ENCODE measurements at regions not wholly inside any gene's neighbourhood (a gene's known extent, or its start where the extent isn't known, plus 50 kb on each side); places are given as distances from the start of the nearest gene placed in this dataset.
"Not testable (repeated sequence)": the region's sequence is repeated elsewhere in the genome, so short reads cannot be mapped to it uniquely, and the experiment has no call there.

GRCh38 chrX:1140236-1140681 is 72.2 kb downstream of the CRLF2 start:
- DNase-seq (ENCODE audit: low spot score) = no peak

GRCh38 chrX:1139185-1139500 is 73.3 kb downstream of the CRLF2 start:
- DNase-seq (ENCODE audit: low spot score) = no peak

DNA sequence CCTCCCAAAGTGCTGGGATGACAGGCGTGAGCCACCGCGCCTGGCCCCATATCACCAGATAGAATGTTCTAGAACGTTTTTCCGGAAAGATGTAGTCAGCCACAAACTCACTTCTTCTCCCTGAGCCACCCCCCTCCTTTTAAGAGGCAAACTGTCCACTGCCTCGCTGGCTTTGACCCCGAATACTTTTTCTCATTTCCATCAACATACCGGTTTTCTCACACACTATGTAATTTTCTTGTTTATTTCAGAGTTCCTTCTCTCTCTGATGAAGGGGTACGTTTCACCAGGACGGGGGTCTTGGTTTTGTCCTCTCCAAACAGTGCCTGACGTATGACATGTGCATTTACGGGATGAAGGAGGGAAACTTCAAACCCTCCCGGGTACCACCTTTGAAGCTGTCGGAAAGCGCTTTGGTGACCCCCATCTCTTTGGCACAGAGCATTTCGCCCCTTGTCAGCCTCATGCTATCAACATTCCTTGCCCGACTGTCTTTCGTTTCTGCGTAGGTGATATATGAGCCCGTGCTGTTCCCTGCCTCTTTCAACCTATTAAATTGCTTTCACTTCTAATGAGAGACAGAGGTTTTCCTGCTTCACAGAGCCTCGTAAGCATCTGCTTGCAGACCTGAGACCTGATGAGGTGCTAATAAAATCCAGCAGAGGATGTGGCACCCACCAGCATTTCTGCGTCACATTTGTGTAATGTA is 73.8 kb downstream of the CRLF2 start:
- no peak for DNase-seq (ENCODE audit: low spot score)

GRCh38 chrX:1137531-1137930 is 74.9 kb downstream of the CRLF2 start:
- no peak for DNase-seq (ENCODE audit: low spot score)

GRCh38 chrX:1136582-1136981 is 75.9 kb downstream of the CRLF2 start:
- not testable (repeated sequence) for DNase-seq (ENCODE audit: low spot score)

GRCh38 chrX:1134976-1135375 is 77.5 kb downstream of the CRLF2 start:
- no peak for DNase-seq (ENCODE audit: low spot score)

DNA sequence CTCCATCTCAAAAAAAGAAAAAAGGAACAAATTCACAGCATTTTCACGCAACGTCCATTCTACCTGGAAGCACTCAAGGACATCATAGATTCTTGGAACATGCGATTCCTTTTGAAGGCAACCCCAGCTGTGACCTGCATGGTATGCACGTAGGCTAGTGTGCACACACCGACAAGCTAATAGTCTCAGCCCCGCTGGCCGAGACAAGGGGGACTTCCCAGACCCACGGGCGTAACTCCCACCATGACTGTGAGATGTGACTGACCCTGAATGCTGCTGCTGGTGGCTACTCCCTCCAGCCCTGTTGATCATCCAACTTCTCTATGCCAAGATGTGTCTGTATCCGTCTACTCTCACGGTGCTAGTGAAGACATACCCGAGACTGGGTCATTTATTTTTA is 78.3 kb downstream of the CRLF2 start:
- DNase-seq (ENCODE audit: low spot score) = no peak

DNA sequence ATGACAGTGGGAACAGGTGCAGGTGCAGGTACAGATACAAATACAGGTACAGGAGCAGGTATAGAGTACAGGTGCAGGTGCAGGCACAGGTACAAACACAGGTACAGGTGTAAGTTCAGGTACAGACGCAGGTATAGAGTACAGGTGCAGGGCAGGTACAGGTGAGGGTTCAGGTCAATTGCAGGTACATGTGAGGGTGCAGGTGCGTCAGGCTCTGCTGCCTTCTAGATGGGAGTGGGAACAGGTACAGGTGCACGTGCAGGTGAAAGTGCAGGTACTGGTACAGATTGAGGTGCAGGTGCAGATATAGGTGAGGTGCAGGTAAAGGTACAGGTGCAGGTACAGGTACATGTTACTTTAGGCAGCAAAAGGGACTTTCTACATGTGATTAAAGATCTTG is 85.7 kb downstream of the CRLF2 start:
- no peak for DNase-seq (ENCODE audit: low spot score)

GRCh38 chrX:1124531-1124930 is 87.9 kb downstream of the CRLF2 start:
- DNase-seq (ENCODE audit: low spot score) = no peak

- not testable (repeated sequence) for DNase-seq (ENCODE audit: low spot score)
These were observed 89.6 kb downstream of the CRLF2 start for GRCh38 chrX:1122851-1123250.

GRCh38 chrX:1119275-1119674 is 93.2 kb downstream of the CRLF2 start:
- no peak for DNase-seq (ENCODE audit: low spot score)

GRCh38 chrX:1118572-1119199 is 93.8 kb downstream of the CRLF2 start:
- DNase-seq (ENCODE audit: low spot score) = no peak

DNA sequence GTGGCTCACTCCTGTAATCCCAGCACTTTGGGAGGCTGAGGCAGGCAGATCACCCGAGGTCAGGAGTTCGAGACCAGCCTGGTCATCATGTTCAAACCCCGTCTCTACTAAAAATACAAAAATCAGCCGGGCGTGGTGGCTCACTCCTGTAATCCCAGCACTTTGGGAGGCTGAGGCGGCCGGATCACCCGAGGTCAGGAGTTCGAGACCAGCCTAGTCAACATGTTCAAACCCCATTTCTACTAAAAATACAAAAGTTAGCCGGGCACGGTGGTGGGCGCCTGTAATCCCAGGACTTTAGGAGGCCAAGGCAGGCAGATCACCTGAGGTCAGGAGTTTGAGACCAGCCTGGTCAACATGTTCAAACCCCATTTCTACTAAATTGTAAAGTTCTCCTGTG is 97.0 kb downstream of the CRLF2 start:
- not testable (repeated sequence) for DNase-seq (ENCODE audit: low spot score)

- DNase-seq (ENCODE audit: low spot score) = no peak
These were observed 100.1 kb downstream of the CRLF2 start for GRCh38 chrX:1112321-1112720.

- no peak for DNase-seq (ENCODE audit: low spot score)
These were observed 100.7 kb downstream of the CRLF2 start for GRCh38 chrX:1111601-1112300.

DNA sequence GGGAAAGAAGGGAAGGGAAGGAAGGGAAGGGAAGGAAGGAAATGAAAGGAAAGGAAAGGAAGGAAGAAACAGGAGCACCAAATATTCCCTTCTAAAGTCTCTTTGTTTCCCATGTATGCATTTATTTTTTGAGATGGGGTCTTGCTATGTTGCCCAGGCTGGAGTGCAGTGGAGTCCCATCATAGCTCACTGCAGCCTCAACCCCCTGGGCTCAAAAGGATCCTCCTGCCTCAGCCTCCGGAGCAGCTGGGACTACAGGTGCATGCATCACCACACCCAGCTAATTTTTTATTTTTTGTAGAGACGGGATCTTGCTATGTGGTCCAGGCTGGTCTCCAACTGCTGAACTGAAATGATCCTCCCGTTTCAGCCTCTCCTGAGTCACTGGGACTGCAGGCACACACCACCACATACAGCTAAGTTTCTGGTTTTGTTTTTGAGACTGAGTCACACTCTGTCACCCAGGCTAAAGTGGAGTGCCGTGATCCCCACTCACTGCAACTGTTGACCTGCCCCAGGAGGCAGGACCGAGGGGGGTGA is 102.8 kb downstream of the CRLF2 start:
- DNase-seq (ENCODE audit: low spot score) = no peak

- no peak for DNase-seq (ENCODE audit: low spot score)
These were observed 103.7 kb downstream of the CRLF2 start for GRCh38 chrX:1108501-1109445.

- DNase-seq (ENCODE audit: low spot score) = no peak
These were observed 105.8 kb downstream of the CRLF2 start for GRCh38 chrX:1106478-1107210.

- no peak for DNase-seq (ENCODE audit: low spot score)
These were observed 106.6 kb downstream of the CRLF2 start for GRCh38 chrX:1105671-1106419.

DNA sequence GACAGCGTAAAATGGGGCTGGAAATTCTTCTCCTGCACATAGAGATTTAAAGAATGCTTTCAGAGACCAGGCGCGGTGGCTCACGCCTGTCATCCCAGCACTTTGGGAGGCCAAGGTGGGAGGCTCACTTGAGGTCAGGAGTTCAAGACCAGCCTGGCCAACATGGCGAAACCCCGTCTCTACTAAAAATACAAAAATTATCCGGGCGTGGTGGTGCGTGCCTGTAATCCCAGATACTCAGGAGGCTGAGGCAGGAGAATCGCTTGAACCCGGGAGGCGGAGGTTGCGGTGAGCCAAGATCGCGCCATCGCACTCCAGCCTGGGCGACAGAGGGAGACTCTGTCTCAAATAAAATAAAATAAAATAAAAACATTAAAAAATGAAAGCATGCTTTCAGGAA is 107.4 kb downstream of the CRLF2 start:
- DNase-seq (ENCODE audit: low spot score) = not testable (repeated sequence)

Data from putamen (tissue), 1 donor.